HepG2 (cell line): ENCODE measurements at regions not wholly inside any gene's neighbourhood (a gene's known extent, or its start where the extent isn't known, plus 50 kb on each side); places are given as distances from the start of the nearest gene placed in this dataset.
A peak's percentile ranks its signal among the peaks of the same experiment; 100 is the strongest.

Experiments
- ARID2 ChIP-seq: sonication (generic); formaldehyde crosslinking; IDR thresholded peaks from 2 replicates; pipeline ENCODE4 v1.8.1; 2022; ENCODE audit warnings: mild to moderate bottlenecking, missing genetic modification reagents, borderline replicate concordance
- DNMT1 ChIP-seq: sonication (generic); formaldehyde crosslinking; IDR thresholded peaks from 2 replicates; pipeline ENCODE4 v1.5.1; 2020; ENCODE audit warnings: mild to moderate bottlenecking, missing genetic modification reagents
- IRF9 ChIP-seq: sonication (generic); formaldehyde crosslinking; IDR thresholded peaks from 2 replicates; pipeline ENCODE4 v1.8.0; 2022; ENCODE audit warnings: missing genetic modification reagents, mild to moderate bottlenecking, borderline replicate concordance
- KLF13 ChIP-seq: sonication (generic); formaldehyde crosslinking; IDR thresholded peaks from 2 replicates; pipeline ENCODE4 v1.4.0; 2020; ENCODE audit warnings: mild to moderate bottlenecking, missing genetic modification reagents
- MIER3 ChIP-seq: IDR thresholded peaks from 2 replicates; pipeline ENCODE4 v1.6.1; 2016; ENCODE audit warnings: missing compliant biosample characterization, borderline replicate concordance
- PREB ChIP-seq: sonication (generic); formaldehyde crosslinking; IDR thresholded peaks from 2 replicates; pipeline ENCODE4 v1.4.0; 2020; ENCODE audit warnings: missing genetic modification reagents
- RERE ChIP-seq: IDR thresholded peaks from 2 replicates; pipeline ENCODE4 v1.6.1; 2016; ENCODE audit warnings: low read depth, missing genetic modification reagents, missing compliant biosample characterization
- RNF219 ChIP-seq: sonication (generic); formaldehyde crosslinking; IDR thresholded peaks from 2 replicates; pipeline ENCODE4 v1.5.0; 2020; ENCODE audit warnings: mild to moderate bottlenecking, missing genetic modification reagents
- RXRB ChIP-seq: IDR thresholded peaks from 2 replicates; pipeline ENCODE4 v1.6.1; 2016; ENCODE audit warnings: borderline replicate concordance, missing genetic modification reagents, missing compliant biosample characterization
- SAP130 ChIP-seq: IDR thresholded peaks from 2 replicates; pipeline ENCODE4 v1.6.1; 2016; ENCODE audit warnings: low read depth
- ZBTB4 ChIP-seq: sonication (generic); formaldehyde crosslinking; IDR thresholded peaks from 2 replicates; pipeline ENCODE4 v1.4.0; 2020; ENCODE audit warnings: missing genetic modification reagents, mild to moderate bottlenecking, borderline replicate concordance
- ZNF18 ChIP-seq: sonication (generic); formaldehyde crosslinking; IDR thresholded peaks from 2 replicates; pipeline ENCODE4 v1.8.0; 2022; ENCODE audit warnings: mild to moderate bottlenecking, missing genetic modification reagents; ENCODE audit not compliant: insufficient replicate concordance

GRCh38 chr6:37102299-37103168, 67.4 kb upstream of the PIM1 start (continued):
- TF ChIP-seq ZNF18 (CRISPR knock-in tag) (no peak), SAP130 (CRISPR knock-in tag) (peak; percentile 94), IRF9 (CRISPR knock-in tag) (0 out of 2 replicates have a peak, but pooled peaks have one; percentile 53), RERE (CRISPR knock-in tag) (peak; percentile 56; the same call in 1 of the 2 replicates), DNMT1 (CRISPR knock-in tag) (no peak), PREB (CRISPR knock-in tag) (no peak), KLF13 (CRISPR knock-in tag) (no peak), ARID2 (CRISPR knock-in tag) (0 out of 2 replicates have a peak, but pooled peaks have one; percentile 19), RXRB (CRISPR knock-in tag) (peak; percentile 70; the same call in 1 of the 2 replicates), MIER3 (0 out of 2 replicates have a peak, but pooled peaks have one; percentile 1), RNF219 (0 out of 2 replicates have a peak, but pooled peaks have one; percentile 8), ZBTB4 (no peak)
